Type B pancreatic cell (in vitro differentiated cells): ENCODE measurements at regions not wholly inside any gene's neighbourhood (a gene's known extent, or its start where the extent isn't known, plus 50 kb on each side); places are given as distances from the start of the nearest gene placed in this dataset.

Experiments
- DNase-seq: peaks from one replicate; pipeline ENCODE4 v3.0.0; 2021; ENCODE audit warnings: mixed read lengths; ENCODE audit not compliant: unreplicated experiment; ENCODE audit errors: extremely low spot score
- H3K27ac Mint-ChIP-seq: 2 replicates; pipeline ENCODE4 v1.8.0; 2021; ENCODE audit warnings: mild to moderate bottlenecking, mixed read lengths
- H3K27me3 Mint-ChIP-seq: 2 replicates; pipeline ENCODE4 v1.8.0; 2021; ENCODE audit warnings: mixed read lengths
- H3K36me3 Mint-ChIP-seq: 2 replicates; pipeline ENCODE4 v1.8.0; 2021; ENCODE audit warnings: mixed read lengths
- H3K4me1 Mint-ChIP-seq: one replicate; pipeline ENCODE4 v1.8.0; 2021; ENCODE audit warnings: mixed read lengths; ENCODE audit not compliant: unreplicated experiment
- H3K4me3 Mint-ChIP-seq: 2 replicates; pipeline ENCODE4 v1.8.0; 2021; ENCODE audit warnings: mild to moderate bottlenecking, mixed read lengths
- H3K9me3 Mint-ChIP-seq: 2 replicates; pipeline ENCODE4 v1.8.0; 2021; ENCODE audit warnings: mixed read lengths
- TF ChIP-seq, protein P1 (sequence below): fragments of 200-600 bp; sonication (generic); conservative IDR thresholded peaks from 2 replicates; pipeline ENCODE4 v1.5.0; 2021; ENCODE audit warnings: antibody characterized with exemption, mild to moderate bottlenecking

DNA sequence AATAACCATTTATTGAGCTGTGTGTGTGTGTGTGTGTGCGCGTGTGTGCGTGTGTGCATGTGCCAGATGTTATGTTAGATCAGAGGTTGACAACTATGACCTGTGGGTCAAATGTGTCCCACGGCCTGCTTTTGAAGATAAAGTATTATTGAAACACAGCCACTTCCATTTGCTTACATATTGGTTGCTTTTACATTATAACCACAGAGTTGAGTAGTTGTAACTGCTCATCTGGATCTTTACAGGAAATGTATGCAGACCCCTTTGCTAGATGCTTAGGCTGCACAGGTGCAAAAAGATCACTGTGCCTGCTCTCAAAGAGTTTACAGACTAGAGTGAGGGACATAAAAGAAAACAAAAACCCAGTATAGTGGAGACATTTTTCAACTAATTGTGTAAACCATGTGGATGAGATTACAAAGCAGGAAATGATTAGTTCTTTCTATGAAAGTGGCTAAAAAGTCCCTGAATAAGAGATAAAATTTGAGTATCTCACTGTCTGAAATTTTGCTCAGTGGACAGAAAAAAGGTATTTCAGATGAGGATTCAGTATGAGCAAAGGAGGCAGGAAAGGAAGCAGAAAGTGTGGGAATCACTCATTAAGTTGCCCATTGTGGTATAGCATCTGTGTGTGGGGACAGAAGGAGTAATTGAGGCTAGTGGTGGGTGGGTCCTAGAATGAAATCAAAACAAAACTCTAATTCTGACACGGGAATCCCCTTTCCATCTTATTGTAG lies 188.4 kb downstream of the PAH start:
- no peaks in the 10 kb centered on the region for H3K27me3 Mint-ChIP-seq
- no peak overlapping the region for H3K4me3 Mint-ChIP-seq
- no peaks in the 10 kb centered on the region for H3K9me3 Mint-ChIP-seq
- H3K36me3 Mint-ChIP-seq = no peaks in the 10 kb centered on the region
- H3K27ac Mint-ChIP-seq = no peak overlapping the region
- TF ChIP-seq, protein P1, sequence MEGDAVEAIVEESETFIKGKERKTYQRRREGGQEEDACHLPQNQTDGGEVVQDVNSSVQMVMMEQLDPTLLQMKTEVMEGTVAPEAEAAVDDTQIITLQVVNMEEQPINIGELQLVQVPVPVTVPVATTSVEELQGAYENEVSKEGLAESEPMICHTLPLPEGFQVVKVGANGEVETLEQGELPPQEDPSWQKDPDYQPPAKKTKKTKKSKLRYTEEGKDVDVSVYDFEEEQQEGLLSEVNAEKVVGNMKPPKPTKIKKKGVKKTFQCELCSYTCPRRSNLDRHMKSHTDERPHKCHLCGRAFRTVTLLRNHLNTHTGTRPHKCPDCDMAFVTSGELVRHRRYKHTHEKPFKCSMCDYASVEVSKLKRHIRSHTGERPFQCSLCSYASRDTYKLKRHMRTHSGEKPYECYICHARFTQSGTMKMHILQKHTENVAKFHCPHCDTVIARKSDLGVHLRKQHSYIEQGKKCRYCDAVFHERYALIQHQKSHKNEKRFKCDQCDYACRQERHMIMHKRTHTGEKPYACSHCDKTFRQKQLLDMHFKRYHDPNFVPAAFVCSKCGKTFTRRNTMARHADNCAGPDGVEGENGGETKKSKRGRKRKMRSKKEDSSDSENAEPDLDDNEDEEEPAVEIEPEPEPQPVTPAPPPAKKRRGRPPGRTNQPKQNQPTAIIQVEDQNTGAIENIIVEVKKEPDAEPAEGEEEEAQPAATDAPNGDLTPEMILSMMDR = no peak
- no peak for DNase-seq
- peaks cover 9% of the 10 kb centered on the region for H3K4me1 Mint-ChIP-seq

DNA sequence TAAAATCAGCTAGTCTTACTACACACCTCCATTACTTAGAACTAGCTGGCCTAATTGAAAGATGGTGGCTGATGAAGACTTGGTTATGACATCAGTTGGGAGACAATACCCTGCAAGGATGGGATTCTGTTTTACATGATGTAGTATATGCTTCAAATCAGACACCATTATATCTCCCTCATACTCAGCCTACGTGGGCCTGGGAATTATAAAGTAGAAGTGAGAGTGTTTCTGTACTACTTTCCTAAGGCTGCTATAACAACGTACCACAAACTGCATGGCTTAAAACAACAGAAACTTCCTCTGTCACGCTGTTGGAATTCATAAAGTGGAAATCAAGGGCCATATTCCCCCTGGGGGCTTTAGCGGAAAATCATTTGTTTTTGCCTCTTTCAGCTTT lies 190.4 kb downstream of the PAH start:
- Mint-ChIP-seq H3K4me3 (no peak overlapping the region), H3K27ac (no peak overlapping the region), H3K36me3 (no peaks in the 10 kb centered on the region), H3K27me3 (no peaks in the 10 kb centered on the region), H3K4me1 (peaks cover 9% of the 10 kb centered on the region), H3K9me3 (no peaks in the 10 kb centered on the region)
- DNase-seq = no peak
- TF ChIP-seq, protein P1 = no peak

DNA sequence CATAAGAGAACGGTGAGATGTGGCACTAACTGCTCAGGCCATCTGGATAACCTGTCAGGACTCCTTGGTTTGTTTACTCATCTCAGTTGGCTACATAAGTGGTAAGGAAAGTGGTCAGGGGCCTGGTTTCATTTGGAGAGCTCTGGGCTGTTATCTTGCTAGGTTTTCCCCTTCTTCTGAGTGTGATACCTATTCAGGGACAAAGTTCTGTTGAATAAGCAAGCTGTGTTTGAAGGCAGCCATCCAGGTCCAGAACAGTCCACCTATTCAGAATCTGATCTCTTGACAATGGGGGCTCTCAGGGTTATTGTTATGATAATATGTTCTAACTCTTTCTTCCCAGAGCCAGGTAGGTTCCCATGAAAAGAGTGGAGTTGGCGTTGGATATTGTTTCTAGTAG lies 194.9 kb downstream of the PAH start:
- no peak for DNase-seq
- Mint-ChIP-seq H3K36me3 (no peaks in the 10 kb centered on the region), H3K4me3 (no peak overlapping the region), H3K27ac (no peak overlapping the region), H3K27me3 (no peaks in the 10 kb centered on the region), H3K9me3 (no peaks in the 10 kb centered on the region), H3K4me1 (no peaks in the 10 kb centered on the region)
- TF ChIP-seq, protein P1 = no peak

DNA sequence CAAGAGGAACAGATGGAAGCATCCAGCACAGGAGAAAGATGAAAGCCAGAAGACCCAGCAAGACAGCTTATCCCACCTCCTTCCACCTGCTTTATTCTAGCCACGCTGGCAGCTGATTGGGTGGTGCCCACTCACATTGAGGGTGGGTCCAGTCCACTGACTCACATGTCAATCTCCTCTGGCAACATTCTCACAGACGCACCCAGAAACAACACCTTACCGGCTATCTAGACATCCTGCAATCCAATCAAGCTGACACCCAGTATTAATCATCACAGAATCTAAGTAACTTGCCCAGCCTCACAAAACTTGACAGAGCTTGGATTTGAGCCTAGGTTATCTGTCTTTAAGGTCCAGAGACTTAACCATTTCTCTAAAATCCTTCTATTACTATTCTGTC lies 208.9 kb downstream of the PAH start:
- no peaks in the 10 kb centered on the region for H3K27me3 Mint-ChIP-seq
- TF ChIP-seq, protein P1 = no peak
- H3K36me3 Mint-ChIP-seq = no peaks in the 10 kb centered on the region
- no peaks in the 10 kb centered on the region for H3K4me1 Mint-ChIP-seq
- H3K4me3 Mint-ChIP-seq = peak overlapping the region; percentile 44
- no peak overlapping the region for H3K27ac Mint-ChIP-seq
- no peak for DNase-seq
- H3K9me3 Mint-ChIP-seq = peaks cover 7% of the 10 kb centered on the region

DNA sequence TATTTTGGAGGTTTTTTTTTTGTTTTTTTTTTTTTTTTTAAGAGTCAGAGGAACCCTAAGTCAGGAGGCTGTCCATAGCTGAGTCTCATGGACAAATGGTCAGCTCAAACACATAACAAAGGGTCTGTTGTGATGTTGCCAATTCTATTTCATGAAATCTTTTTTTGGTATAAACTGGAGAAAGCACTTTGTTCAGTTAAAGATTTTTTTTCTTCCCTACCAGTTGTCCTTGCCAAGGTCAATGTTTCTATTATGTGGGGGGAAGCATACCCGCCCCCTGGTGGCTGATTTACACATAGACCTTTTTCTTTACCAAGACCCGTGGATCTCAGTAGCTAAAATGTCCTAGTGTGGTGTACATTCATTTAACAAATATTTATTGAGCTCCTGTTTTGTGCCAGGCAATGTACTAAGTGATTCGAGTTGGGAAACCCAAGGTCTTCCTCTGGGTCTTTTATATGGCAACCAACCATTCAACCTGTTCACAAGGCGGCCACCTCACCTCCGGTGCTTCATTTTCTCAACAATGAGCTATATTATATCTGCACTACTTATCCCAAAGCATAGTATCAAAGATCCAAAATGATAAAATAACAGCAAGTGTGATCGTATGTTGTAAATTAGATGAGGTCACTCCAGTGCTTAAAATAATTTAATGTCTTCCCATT lies 214.5 kb downstream of the PAH start:
- no peak for DNase-seq
- no peaks in the 10 kb centered on the region for H3K36me3 Mint-ChIP-seq
- no peaks in the 10 kb centered on the region for H3K9me3 Mint-ChIP-seq
- H3K27ac Mint-ChIP-seq = no peak overlapping the region
- H3K4me1 Mint-ChIP-seq = no peaks in the 10 kb centered on the region
- TF ChIP-seq, protein P1 = peak; percentile 73
- no peaks in the 10 kb centered on the region for H3K27me3 Mint-ChIP-seq
- H3K4me3 Mint-ChIP-seq = no peak overlapping the region
